Left renal pelvis (tissue), 4 donors: ENCODE measurements at regions not wholly inside any gene's neighbourhood (a gene's known extent, or its start where the extent isn't known, plus 50 kb on each side); places are given as distances from the start of the nearest gene placed in this dataset.

Experiments used
- DNase-seq, 4 donors: peaks; one replicate each; pipeline ENCODE4 v3.0.0-alpha.2; 2013; ENCODE audit warnings: low read depth in 4 of 4, low spot score in 3 of 4

DNA sequence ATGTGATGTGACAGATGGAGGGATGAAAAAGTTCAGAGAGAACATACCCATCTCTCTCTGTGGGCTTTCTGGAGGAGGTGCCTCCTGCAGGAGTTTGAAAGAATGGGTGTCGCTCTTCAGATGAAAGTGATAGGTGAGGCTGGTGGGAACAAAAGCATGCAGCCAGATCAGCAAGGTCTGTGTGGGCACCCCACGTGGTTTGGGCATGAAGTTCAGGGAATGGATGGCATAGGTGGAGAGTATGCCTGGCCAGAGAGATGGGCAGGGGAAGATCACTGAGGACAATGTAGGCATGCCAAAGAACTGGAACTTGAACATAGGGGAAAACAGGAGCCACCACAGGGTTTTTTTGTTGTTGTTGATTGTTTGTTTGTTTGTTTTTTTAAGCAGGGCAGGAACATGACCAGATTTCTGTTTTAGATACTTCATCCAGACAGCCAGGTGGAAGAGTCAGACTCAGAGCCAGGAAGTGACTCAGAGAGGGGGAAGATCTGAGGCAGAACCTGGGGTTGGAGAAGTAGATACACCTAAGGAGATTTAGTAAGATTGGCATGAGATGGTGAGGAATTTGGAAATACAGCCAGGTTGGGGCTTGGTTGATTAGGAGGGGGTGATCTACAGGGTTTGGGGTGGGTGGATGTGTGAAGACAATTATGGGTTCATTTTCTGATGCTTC, 64.8 kb upstream of the CLSTN2 start:
- DNase-seq = no peak

DNA sequence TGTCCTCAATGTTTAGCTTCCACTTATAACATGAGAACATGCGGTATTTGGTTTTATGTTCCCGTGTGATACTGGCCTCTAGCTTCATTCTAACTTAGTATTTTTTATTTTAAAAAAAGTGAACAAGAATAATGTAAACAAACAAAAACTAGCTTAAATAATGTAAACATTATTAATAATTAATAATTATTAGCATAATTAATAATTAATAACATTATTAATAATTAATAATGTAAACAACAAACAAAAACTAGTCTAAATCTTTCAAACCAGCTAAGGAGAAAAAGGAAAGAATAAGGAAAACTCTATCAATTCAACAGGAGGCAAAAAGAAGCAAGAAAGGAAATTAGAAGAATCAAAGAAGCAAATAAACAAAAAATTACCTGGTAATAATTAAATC, 66.2 kb upstream of the CLSTN2 start:
- DNase-seq = no peak

DNA sequence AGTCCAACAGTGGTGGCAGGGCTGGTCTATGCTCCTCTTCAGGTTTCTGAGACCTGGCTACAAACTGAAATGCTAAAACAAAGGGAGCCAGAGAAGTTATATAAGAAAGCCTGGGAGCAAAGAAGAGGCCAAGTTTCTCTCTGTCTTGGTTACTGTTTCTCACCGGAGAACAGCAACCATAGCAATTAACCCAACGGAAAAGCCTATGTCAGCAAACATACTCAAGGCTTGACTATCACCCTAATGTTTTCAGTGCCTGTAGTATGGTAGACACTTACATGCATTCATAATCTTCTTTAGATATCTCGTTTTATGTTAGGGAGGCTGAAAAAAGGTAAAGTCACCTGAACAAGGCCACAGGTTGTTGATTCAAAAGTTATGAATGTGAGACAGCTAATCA, 86.3 kb upstream of the CLSTN2 start:
- DNase-seq = no peak

DNA sequence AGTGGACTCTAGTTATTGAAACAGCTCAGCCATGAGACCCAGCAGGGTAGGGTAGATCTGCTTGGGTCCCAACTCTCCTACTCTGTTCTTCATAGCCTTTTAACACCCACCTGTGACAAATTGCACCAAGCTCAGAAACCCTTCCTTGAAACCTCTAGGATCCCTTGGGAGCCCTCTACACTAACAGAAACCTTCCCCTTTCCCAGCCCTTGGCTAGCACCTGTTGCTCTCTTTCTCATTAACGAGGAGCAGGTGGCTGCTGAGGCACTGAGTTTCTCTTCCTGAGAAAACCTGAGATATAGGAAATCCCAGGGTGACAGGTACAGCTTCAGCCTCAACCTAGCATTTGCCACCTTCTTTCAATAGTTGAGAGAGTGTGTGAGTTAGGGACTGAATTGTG, 88.3 kb upstream of the CLSTN2 start:
- no peak for DNase-seq

DNA sequence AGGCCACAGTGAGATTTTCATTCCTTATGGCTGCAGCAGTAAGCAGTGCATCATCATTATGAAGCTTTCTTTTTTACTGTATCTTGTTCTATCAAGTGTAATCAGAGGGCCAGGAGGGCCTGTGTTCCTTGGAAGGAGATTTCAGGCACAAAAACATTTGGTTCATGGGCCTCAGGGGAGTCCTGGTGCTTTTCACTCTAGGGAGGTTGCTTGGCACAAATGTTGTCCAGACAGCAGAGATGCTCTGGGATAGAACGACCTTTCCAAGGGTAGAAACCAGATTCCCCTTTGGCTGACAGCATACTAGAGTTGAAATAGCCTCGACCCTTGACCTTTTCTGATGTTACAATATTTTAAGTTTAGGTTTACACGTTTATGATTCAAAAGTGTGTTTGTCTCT, 95.3 kb upstream of the CLSTN2 start:
- no peak for DNase-seq

DNA sequence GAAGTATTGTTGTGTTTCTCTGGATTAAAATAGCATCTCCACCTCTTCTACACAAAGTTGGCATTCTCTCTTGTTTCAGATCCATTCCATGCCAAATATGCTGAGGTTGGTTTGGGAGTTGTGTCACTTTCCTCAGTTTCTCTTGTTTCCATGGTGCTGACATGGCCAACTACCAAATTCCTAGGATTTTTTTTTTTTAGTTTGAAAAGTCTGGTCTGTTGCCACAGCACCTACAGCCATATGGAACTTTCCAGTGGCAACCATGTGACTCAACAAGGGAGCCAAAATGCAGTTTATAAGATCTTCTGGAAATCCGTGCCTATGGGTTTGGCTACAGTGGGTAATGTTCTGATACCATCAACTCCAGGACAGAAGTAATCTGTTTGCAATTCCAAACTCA, 96.0 kb upstream of the CLSTN2 start:
- DNase-seq = no peak

DNA sequence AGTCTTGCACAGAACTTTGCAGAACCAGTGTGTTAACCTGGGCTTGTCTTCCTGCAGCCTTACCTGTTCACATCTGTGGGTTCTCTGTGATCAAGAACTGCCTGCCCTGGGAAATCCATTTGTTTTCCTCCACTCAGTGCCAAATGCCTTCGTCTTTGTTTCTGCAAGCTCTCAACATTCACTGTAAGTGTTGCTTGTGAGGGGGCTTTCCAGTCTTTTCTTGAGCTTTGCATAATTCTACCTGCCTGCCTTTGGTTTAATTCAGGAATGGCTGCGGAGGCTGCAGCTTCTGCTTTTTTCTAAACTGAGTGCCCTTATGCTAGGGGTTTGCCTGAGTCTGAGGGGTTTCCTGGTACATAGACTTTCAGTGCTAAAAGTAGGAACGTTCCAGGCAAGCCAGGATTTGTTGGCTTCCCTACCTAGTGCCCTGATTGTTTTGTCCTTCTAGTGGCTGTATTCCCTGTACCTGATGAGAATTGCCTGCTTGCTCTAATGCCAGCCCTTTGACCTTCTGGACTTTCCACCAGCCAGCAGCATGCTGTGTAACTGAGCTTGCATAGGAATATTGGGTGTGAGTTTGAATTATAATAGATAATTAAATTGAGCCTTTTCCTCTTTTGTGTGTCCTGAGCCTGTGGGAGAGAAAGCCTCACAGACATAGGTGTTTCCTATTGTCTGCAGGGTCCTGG, 96.6 kb upstream of the CLSTN2 start:
- DNase-seq = no peak

DNA sequence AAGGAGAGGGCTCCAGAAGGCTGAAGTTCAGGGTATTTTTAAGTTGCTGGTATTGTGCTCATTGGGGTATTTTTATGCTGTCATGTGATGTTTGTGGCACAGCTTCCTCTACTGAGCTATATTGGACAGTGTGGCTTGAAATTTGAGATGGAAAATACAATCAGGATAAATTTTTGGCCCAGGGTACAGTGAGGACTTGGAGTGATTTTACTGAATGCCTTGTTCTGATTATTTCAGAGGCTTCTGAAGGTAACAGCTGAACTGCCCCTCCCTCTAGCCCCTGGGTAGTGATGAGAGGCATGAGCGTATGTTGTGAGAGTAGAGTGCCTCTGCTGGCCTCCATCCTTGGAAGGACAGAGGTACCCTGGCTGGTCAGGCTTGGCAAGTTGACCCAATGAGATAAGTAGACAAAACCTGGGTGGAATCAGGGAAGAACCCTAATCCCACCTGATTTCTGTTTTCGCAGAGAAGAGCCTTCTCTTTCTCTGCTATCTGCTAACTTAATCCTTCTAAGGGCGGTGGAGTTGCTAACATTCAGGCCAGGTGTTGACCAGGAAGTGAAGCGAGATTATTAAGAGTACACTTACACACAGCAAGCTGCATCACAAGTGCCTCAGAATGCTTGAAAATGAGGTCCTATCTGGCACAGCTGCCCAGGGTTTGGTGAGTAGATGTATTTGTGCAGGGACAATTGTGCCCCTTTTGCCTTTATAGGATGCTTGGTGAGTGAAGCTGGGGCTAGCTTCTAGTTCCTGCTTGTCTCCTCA, 98.1 kb upstream of the CLSTN2 start:
- no peak for DNase-seq

DNA sequence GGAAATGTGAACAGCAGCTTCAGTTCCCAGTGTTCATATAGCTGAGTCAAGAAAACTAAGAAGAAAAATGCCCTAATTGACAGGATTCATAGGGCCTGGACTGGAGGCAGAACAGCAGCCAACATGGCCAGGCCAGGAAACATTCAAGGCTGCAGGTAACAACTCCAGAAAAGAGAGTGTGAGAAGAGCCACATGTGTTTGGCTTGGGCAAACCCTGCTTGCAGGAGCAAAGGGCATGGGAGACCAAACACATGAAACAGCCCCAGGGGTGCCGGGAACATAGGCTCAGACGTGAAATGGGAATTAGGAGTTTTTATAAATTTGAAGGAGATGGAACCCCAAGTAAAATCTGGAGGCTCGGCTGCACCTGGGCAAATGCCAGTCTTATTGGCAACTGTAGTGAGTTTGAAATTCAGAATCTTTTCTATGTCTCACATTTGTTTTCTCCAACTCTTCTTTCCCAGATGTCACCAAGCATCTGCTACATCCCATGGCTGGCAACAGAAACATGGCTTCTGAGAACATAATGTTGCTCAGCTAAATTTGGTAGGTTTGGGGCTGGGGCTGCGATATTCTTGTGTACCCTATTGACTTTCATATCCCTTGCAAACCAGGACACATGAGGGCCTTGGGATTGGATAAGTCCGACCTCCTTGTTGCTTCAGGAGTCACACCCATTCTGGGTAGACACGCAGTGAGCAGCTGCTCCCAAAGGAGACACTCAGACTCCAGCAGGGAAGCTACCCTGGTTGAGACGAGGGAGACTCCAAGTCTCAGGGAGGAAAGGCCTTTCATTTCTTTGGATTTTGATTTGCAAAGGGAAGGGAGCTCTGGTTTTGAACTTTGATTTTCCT, 98.9 kb upstream of the CLSTN2 start:
- DNase-seq = no peak

DNA sequence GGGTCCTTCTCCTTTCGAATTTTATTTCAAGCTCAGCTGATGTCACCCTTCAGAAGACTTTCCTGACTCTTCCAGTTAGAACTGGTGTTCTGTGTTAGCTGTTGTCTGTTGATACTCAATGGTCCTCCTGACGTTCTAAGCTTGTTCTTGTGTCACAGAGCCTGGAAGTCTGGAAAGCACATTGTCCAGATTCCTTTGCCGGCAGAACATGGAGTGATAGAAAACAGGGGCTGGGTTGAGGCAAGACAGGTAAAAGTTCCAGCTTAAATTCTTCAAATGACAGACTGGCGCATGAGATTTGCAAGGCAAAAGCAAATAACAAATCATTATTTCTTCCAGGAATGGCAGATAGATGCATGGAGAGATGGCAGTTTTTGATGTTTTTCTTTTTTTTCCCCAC, 102.0 kb upstream of the CLSTN2 start:
- DNase-seq = no peak

DNA sequence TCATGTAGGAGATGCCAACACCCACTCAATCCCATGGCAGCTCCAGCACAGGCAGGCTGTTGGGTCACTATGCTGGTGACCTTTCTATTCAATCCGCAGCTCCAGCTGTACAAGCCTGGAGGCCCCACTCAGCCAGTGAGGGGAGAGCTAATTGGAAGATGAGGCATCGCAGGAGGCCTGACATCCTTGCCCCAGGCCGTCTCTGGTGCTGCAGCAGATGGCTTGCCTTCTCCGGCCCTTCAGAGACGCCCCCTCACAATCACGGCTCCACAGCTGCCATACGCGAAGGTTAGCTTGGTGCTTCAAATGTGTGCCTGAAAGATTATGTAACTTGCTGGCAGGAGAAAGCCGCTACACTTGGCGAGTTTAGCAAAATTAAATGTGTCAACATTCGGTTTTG, 104.2 kb upstream of the CLSTN2 start:
- DNase-seq = no peak

DNA sequence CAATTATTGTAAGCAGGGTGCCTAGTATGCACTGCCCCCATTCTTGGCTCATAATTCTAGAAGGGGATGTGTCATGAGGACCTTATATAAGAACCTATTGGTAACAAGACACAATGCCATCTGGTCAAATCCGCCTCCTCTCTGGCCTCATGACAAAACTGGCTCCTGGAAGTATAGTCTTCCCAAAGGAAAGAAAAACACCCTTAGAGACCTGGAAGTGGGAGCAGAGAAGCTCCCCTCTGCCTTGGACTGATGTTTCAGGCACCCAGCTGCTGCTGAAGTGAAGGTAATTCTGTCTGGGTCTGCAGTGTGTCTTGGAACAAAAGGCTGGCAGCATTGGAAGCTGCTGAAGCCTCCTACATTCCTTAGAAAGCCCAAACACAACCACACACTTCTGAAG, 107.2 kb upstream of the CLSTN2 start:
- no peak for DNase-seq

DNA sequence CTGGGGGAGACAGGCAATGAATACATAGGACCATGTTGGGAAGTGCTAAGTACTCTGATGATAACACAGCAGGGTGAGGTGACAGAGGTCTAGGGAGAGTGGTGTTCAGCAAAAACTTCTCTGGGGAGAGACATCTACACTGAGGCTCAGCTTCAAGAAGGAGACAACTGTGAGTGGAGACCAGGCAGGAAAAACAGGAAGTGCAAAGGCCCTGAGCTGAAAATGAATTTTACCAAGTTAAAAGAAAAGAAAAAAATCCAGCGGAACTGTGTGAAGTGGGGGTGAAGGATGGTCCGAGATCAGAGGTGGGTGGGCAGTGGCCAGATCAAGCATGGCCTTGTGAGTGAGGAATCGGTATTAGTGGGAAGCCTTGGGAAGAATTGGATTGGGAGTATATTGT, 110.1 kb upstream of the CLSTN2 start:
- no peak for DNase-seq

DNA sequence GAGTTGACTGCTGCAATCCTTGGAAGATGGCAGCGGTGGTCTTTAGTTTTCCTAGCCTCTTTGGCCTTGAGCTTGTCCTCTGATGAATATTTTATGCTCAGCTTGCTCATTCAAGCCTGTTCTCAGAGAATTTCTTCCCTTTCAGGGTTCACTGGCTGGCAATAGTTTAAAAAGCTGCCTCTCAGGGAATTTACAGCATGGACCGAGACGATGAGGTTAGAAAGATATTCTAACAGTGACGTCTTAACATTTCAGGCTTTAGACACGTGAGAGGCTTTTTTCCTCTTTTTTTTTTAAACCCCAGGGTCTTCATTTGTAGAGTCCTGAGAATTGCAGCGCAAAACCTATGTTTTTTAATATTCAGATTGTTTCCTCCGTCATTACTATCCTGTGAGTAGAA, 120.3 kb upstream of the CLSTN2 start:
- DNase-seq = no peak

DNA sequence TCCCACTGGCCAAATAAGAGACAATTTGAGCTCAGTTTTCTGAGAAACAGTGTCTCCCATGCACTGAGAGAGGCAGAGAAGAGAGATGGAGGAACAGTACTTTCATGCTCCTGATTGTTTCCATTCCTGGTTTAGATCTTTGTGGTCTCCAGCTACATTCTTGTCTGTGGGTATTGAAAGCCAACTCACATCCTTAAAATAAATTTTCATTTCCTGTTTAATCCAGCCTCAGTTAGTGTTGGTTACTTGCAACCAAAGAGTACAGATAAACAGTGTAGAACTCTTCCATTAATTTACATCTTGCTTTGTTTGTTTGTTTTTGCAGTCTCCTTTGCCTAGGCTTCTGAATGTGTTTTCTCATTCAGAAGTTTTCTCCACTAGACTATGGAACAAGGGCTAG, 123.7 kb upstream of the CLSTN2 start:
- no peak for DNase-seq

DNA sequence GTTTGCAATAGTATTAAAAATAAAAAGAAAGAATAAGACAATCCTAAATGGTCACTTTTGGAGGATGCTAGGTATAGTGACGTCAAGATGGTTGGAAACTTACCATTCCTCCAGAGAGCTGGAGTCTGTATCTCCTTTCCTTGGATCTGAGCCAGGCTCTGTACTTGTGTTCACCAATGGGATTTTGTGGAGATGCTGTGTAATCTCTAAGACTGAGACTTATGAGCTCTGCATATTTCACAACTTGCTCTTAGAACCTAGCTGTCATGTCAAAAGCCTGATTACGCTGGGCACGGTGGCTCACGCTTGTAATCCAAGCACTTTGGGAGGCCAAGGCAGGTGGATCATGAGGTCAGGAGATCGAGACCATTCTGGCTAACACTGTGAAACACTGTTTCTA, 126.8 kb upstream of the CLSTN2 start:
- DNase-seq = no peak

DNA sequence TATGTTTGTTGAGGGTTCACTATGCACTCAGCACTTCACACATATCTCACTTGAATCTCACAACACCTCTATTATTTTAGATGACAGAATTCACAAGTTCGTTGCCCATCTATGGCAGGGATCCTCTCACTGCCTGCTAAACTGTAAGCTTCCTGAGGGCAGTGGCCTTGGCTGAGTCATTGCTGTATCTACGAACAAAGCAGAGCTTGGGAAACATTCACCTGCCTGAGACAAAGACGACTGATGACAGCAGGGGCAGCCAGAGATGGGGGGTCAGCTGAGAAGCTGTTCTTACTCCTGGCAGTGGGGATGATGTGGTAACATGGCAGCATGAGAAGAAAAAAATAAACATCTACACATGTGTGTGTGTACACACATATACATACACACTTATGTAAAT, 125.5 kb upstream of the NMNAT3 start:
- DNase-seq = no peak

DNA sequence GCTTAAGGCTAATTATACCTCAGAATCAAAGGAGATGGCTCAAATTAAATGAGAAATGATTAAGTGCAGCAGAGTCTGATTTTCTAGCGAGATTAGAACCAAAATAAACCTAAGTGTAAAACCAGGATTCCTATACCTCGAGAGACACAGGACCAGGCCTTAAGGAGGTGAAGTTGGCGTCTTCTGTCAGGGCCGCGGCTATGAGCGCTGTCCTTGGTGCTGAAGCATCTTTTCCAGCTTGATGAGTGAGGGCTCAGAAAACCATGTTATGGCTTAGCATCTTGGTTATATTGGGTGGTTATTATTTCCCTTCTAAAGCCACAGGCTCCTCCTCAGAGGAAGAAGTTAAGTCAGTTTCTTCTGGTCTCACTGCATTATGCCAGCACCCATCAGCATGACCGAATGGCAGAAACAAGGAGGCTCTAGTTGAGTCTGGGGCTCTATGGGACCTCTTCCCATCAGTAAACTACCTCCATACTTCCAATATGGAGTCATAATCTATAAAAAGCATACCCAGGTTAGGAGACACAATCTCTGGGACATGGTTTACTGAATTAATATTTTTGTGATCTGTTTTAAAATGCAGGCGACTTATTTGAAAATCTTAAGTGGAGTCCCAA, 120.1 kb upstream of the NMNAT3 start:
- DNase-seq = peak in 1 of 4 donors; percentile 47

DNA sequence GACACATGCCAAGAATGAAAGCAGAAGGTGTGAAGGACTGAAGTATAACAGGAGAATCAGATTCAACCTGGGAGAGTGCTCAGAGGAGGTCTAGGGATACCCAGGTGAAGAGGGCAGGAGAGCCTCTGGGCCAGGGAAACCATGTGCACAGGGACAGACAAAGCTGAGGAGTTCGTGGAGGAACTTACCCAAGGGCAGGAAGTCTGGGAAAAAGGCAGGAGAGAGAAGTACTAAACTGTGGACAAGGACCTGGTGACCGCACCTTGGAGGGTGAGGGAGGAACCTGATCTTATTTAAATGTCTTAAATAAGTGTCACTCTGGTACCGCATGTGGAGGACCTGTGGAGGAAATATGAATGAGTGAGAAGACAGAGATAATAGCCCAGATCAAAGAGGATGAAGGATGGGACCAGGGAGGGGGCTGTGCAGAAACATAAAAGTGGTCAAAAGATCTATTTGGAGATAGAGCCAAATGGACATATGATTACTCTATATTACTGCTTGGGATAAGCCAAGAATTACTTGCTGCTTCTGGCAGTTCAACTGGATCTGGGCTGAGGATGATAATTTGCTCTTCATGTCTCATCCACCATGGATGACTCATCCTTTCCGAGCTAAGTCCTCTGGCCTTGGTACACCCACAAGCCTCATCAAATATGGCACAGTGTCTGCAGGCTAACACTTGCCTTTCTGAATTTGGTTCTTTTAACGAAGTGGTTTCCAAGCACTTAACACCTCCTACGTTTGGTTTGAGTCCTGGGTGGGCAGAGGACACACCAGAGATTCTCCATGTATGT, 116.9 kb upstream of the NMNAT3 start:
- DNase-seq = no peak

DNA sequence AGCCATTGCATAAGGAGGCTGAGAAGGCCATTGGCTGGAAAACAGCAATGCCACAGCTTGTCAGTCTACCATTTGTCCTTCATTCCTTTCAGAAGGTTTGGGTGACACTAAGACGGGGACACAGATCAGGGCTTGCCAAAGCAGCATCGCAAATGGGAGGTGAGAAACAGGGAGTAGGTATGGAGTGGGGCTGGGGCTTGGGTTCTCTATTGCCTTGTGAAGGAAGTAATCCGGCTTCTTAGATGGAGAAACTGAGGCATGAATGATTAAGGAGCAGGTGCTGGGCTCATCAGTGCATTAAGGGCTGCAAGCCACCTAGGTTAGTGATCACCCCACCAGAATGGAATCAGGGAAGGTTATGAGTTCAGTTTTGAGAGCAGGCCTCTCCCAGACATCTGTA, 115.6 kb upstream of the NMNAT3 start:
- DNase-seq = no peak
